GM18498 (cell line): ENCODE measurements at regions not wholly inside any gene's neighbourhood (a gene's known extent, or its start where the extent isn't known, plus 50 kb on each side); places are given as distances from the start of the nearest gene placed in this dataset.
"Not testable (repeated sequence)": the region's sequence is repeated elsewhere in the genome, so short reads cannot be mapped to it uniquely, and the experiment has no call there.

ENCODE experiments used
- ATAC-seq: cut with Tn5 transposase; IDR thresholded peaks from one replicate; pipeline ENCODE4 v1.9.1; 2021; ENCODE audit warnings: mild to moderate bottlenecking, moderate library complexity; ENCODE audit not compliant: unreplicated experiment

GRCh38 chr4:140219567-140219966 is 65.6 kb upstream of the MAML3 start:
- ATAC-seq: no peak

- ATAC-seq: not testable (repeated sequence)
These were observed 65.1 kb upstream of the MAML3 start for GRCh38 chr4:140219070-140219469.

- no peak for ATAC-seq
These were observed 59.8 kb upstream of the MAML3 start for GRCh38 chr4:140213749-140214148.

GRCh38 chr4:140213116-140213515 is 59.1 kb upstream of the MAML3 start:
- no peak for ATAC-seq

GRCh38 chr4:140212646-140213045 is 58.7 kb upstream of the MAML3 start:
- no peak for ATAC-seq

- ATAC-seq: no peak
These were observed 58.2 kb upstream of the MAML3 start for GRCh38 chr4:140212194-140212593.

GRCh38 chr4:140211693-140212092 is 57.7 kb upstream of the MAML3 start:
- ATAC-seq: no peak

GRCh38 chr4:140211161-140211560 is 57.2 kb upstream of the MAML3 start:
- no peak for ATAC-seq

- no peak for ATAC-seq
These were observed 54.9 kb upstream of the MAML3 start for GRCh38 chr4:140208921-140209320.
